NOMO-1 treated with DMSO at 0.1 percent for 48 hours (cell line): ENCODE measurements at regions not wholly inside any gene's neighbourhood (a gene's known extent, or its start where the extent isn't known, plus 50 kb on each side); places are given as distances from the start of the nearest gene placed in this dataset.
A peak's percentile ranks its signal among the peaks of the same experiment; 100 is the strongest.
"Not testable (repeated sequence)": the region's sequence is repeated elsewhere in the genome, so short reads cannot be mapped to it uniquely, and the experiment has no call there.

ENCODE experiments used
- DNase-seq: peaks from one replicate; lab custom pipeline; 2025; ENCODE audit not compliant: unreplicated experiment; lab: John Stamatoyannopoulos, UW

GRCh38 chr3:192022412-192022811, 561.4 kb downstream of the PYDC2 start:
- DNase-seq: no peak

- DNase-seq: no peak
Measured at GRCh38 chr3:192024751-192025150, 563.8 kb downstream of the PYDC2 start.

- no peak for DNase-seq
Measured at GRCh38 chr3:192026661-192027060, 565.7 kb downstream of the PYDC2 start.

- DNase-seq: no peak
Measured at GRCh38 chr3:192031941-192032340, 571.0 kb downstream of the PYDC2 start.

GRCh38 chr3:192033246-192033645, 572.3 kb downstream of the PYDC2 start:
- no peak for DNase-seq

GRCh38 chr3:192038726-192039125, 577.8 kb downstream of the PYDC2 start:
- no peak for DNase-seq

GRCh38 chr3:192039593-192039992, 578.6 kb downstream of the PYDC2 start:
- no peak for DNase-seq

GRCh38 chr3:192040282-192041043, 579.5 kb downstream of the PYDC2 start:
- no peak for DNase-seq

- DNase-seq: peak; percentile 23
Measured at GRCh38 chr3:192042116-192042515, 581.2 kb downstream of the PYDC2 start.

GRCh38 chr3:192054881-192055280, 593.9 kb downstream of the PYDC2 start:
- no peak for DNase-seq

GRCh38 chr3:192055946-192056345, 595.0 kb downstream of the PYDC2 start:
- no peak for DNase-seq

GRCh38 chr3:192057261-192057660, 596.3 kb downstream of the PYDC2 start:
- no peak for DNase-seq

- DNase-seq: no peak
Measured at GRCh38 chr3:192060160-192060781, 599.3 kb downstream of the PYDC2 start.

GRCh38 chr3:192061426-192061825, 600.5 kb downstream of the PYDC2 start:
- no peak for DNase-seq

- DNase-seq: no peak
Measured at GRCh38 chr3:192062186-192062585, 601.2 kb downstream of the PYDC2 start.

GRCh38 chr3:192063570-192063969, 602.6 kb downstream of the PYDC2 start:
- DNase-seq: no peak

GRCh38 chr3:192064959-192065358, 604.0 kb downstream of the PYDC2 start:
- no peak for DNase-seq

GRCh38 chr3:192066253-192066652, 605.3 kb downstream of the PYDC2 start:
- not testable (repeated sequence) for DNase-seq

- no peak for DNase-seq
Measured at GRCh38 chr3:192068464-192069254, 607.7 kb downstream of the PYDC2 start.

GRCh38 chr3:192077795-192078497, 617.0 kb downstream of the PYDC2 start:
- no peak for DNase-seq

- no peak for DNase-seq
Measured at GRCh38 chr3:192079098-192079497, 618.1 kb downstream of the PYDC2 start.
